HepG2 (cell line): ENCODE measurements at regions not wholly inside any gene's neighbourhood (a gene's known extent, or its start where the extent isn't known, plus 50 kb on each side); places are given as distances from the start of the nearest gene placed in this dataset.
"Not testable (repeated sequence)": the region's sequence is repeated elsewhere in the genome, so short reads cannot be mapped to it uniquely, and the experiment has no call there.

Experiments used
- CTCF ChIP-seq: sonication (generic); formaldehyde crosslinking; IDR thresholded peaks from 2 replicates; pipeline ENCODE4 v1.5.0; 2020; ENCODE audit warnings: mild to moderate bottlenecking, missing genetic modification reagents, moderate library complexity
- EP300 ChIP-seq, 3 experiments: sonication (generic) in 1 of 3; formaldehyde crosslinking in 1 of 3; IDR thresholded peaks; 2 replicates each; pipeline versions ENCODE4 v1.5.1 to v1.6.1; 2011 to 2020; ENCODE audit warnings: low read depth in 2 of 3, low read length in 2 of 3, borderline replicate concordance in 1 of 3, improper control_type of control experiment in 1 of 3, mild to moderate bottlenecking in 1 of 3, missing genetic modification reagents in 1 of 3, moderate library complexity in 1 of 3
- ETV6 ChIP-seq: sonication (generic); formaldehyde crosslinking; conservative IDR thresholded peaks from 2 replicates; pipeline ENCODE4 v1.4.0; 2020; ENCODE audit warnings: missing genetic modification reagents
- MAFK ChIP-seq, 2 experiments: IDR thresholded peaks in 1 of 2; conservative IDR thresholded peaks in 1 of 2; 2 replicates each; pipeline ENCODE4 v1.6.1; 2011; ENCODE audit warnings: improper control_type of control experiment in 2 of 2, low read length in 2 of 2
- MAZ ChIP-seq, 2 experiments: sonication (generic) in 1 of 2; formaldehyde crosslinking in 1 of 2; IDR thresholded peaks; 2 replicates each; pipeline versions ENCODE4 v1.5.0 to v1.6.1; 2012 to 2020; ENCODE audit warnings: low read depth in 2 of 2, mild to moderate bottlenecking in 2 of 2, borderline replicate concordance in 1 of 2, improper control_type of control experiment in 1 of 2, low read length in 1 of 2, missing genetic modification reagents in 1 of 2, moderate library complexity in 1 of 2
- MED8 ChIP-seq: sonication (generic); formaldehyde crosslinking; IDR thresholded peaks from 2 replicates; pipeline ENCODE4 v1.8.1; 2023; ENCODE audit warnings: mild to moderate bottlenecking, missing genetic modification reagents; ENCODE audit not compliant: insufficient replicate concordance
- NR2F2 ChIP-seq: IDR thresholded peaks from 2 replicates; pipeline ENCODE4 v1.6.1; 2012; ENCODE audit warnings: low read depth, inconsistent platforms, borderline replicate concordance
- ZNF768 ChIP-seq: sonication (generic); formaldehyde crosslinking; IDR thresholded peaks from 2 replicates; pipeline ENCODE4 v1.4.0; 2020; ENCODE audit warnings: missing genetic modification reagents
- ZNF770 ChIP-seq: sonication (generic); formaldehyde crosslinking; IDR thresholded peaks from 2 replicates; pipeline ENCODE4 v1.5.0; 2020; ENCODE audit warnings: mild to moderate bottlenecking, missing genetic modification reagents

GRCh38 chr10:3317553-3318479 is 145.2 kb upstream of the PITRM1 start:
- TF ChIP-seq MED8 (CRISPR knock-in tag); MAZ (IDR thresholded peaks at IDR 0.05; ENCODE audit: borderline replicate concordance, low read depth, low read length); MAZ (CRISPR knock-in tag; IDR thresholded peaks at IDR 0.05; ENCODE audit: low read depth); NR2F2; CTCF (CRISPR knock-in tag); EP300 (IDR thresholded peaks at IDR 0.05; ENCODE audit: low read depth in 2 of 2, low read length in 2 of 2); EP300 (CRISPR knock-in tag; IDR thresholded peaks at IDR 0.05; ENCODE audit: borderline replicate concordance); ETV6 (CRISPR knock-in tag); ZNF770 (CRISPR knock-in tag); ZNF768 (CRISPR knock-in tag); MAFK (conservative IDR thresholded peaks at IDR 0.05 in 1 of 2, IDR thresholded peaks at IDR 0.05 in 1 of 2; ENCODE audit: low read length in 2 of 2): not testable (repeated sequence)
